Activated B cell treated with CpG ODN at 0.5 μM for 24 hours (primary cell): ENCODE measurements at regions not wholly inside any gene's neighbourhood (a gene's known extent, or its start where the extent isn't known, plus 50 kb on each side); places are given as distances from the start of the nearest gene placed in this dataset.

Source experiments
- ATAC-seq: fragments of 200-7000 bp; cut with Tn5 transposase; one replicate; pipeline ENCODE4 v1.10.0; 2021; ENCODE audit warnings: low read depth, mild to moderate bottlenecking, moderate library complexity
- CTCF ChIA-PET: fragments of 350-600 bp; sonication (Branson Sonifier 250); formaldehyde crosslinking; loops from one replicate; lab custom pipeline; 2021; ENCODE audit warnings: antibody characterized with exemption; lab: Charles Lee
- POLR2A ChIA-PET: fragments of 350-600 bp; sonication (Branson Sonifier 250); formaldehyde crosslinking; loops from one replicate; lab custom pipeline; 2021; ENCODE audit warnings: antibody characterized with exemption; lab: Charles Lee
- DNase-seq: peaks from one replicate; pipeline ENCODE4 v3.0.0; 2022
- H3K27ac Mint-ChIP-seq: one replicate; pipeline ENCODE4 v1.8.0; 2020; ENCODE audit warnings: mixed read lengths
- H3K27me3 Mint-ChIP-seq: one replicate; pipeline ENCODE4 v1.8.0; 2021; ENCODE audit warnings: mixed read lengths
- H3K36me3 Mint-ChIP-seq: one replicate; pipeline ENCODE4 v1.8.0; 2021; ENCODE audit warnings: low read depth, mixed read lengths
- H3K4me1 Mint-ChIP-seq: one replicate; pipeline ENCODE4 v1.8.0; 2021; ENCODE audit warnings: mixed read lengths
- H3K4me3 Mint-ChIP-seq: one replicate; pipeline ENCODE4 v1.8.0; 2020; ENCODE audit warnings: mild to moderate bottlenecking, mixed read lengths
- H3K9me3 Mint-ChIP-seq: one replicate; pipeline ENCODE4 v1.8.0; 2020; ENCODE audit warnings: mixed read lengths
- intact Hi-C: fragments of 100-400 bp; cut with micrococcal nuclease; formaldehyde crosslinking; loops from one replicate; pipeline ENCODE4 v1.15.1; 2024
- TF ChIP-seq, protein P1 (sequence below): fragments of 200-600 bp; IDR thresholded peaks from one replicate; pipeline ENCODE4 v1.8.0; 2022; ENCODE audit warnings: antibody characterized with exemption, mild to moderate bottlenecking

DNA sequence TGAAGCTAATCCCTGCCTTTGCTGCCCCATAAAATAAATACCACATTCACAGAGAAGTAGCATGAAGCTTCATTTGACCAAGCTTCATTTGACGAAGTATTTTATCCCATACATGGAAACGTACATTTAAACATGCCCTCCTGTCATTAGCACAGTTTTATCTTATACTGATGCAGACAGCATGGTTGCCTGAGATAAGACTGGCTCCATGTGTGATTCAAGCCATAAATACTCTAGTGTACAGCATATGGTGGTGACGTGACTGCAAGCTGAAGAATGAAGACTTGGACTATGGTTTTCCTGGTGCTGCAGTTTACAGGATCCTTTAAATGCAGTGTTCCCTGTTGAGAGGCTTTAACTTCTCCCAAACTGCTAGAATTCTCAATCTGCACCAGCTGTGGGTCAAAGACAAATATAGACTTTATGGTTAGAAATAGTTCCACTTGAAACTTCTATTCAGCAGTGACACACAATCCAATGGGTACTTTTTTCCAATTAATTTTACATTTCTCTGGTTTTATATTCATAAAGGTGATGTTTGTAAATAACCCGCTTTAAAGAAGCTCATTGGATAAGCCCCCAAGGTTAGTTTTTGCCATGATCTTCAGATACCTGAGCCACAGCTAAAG, 64.9 kb downstream of the CYB561 start:
- DNase-seq: no peak
- intact Hi-C loops: no loop called here
- Mint-ChIP-seq H3K9me3 (peaks cover 4% of the 10 kb centered on the region), H3K4me3 (no peak overlapping the region), H3K36me3 (peaks cover 9% of the 10 kb centered on the region), H3K27me3 (no peaks in the 10 kb centered on the region), H3K27ac (no peak overlapping the region), H3K4me1 (no peaks in the 10 kb centered on the region)
- ATAC-seq: no peak
- ChIA-PET POLR2A (no interaction called here), CTCF (interaction anchor here (1.6 to 1.8 kb wide), 2 partner anchors 25 to 299 kb away, joined by 4 to 8 read pairs; no protein-coding TSS in a partner anchor)
- TF ChIP-seq, protein P1, sequence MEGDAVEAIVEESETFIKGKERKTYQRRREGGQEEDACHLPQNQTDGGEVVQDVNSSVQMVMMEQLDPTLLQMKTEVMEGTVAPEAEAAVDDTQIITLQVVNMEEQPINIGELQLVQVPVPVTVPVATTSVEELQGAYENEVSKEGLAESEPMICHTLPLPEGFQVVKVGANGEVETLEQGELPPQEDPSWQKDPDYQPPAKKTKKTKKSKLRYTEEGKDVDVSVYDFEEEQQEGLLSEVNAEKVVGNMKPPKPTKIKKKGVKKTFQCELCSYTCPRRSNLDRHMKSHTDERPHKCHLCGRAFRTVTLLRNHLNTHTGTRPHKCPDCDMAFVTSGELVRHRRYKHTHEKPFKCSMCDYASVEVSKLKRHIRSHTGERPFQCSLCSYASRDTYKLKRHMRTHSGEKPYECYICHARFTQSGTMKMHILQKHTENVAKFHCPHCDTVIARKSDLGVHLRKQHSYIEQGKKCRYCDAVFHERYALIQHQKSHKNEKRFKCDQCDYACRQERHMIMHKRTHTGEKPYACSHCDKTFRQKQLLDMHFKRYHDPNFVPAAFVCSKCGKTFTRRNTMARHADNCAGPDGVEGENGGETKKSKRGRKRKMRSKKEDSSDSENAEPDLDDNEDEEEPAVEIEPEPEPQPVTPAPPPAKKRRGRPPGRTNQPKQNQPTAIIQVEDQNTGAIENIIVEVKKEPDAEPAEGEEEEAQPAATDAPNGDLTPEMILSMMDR: no peak

DNA sequence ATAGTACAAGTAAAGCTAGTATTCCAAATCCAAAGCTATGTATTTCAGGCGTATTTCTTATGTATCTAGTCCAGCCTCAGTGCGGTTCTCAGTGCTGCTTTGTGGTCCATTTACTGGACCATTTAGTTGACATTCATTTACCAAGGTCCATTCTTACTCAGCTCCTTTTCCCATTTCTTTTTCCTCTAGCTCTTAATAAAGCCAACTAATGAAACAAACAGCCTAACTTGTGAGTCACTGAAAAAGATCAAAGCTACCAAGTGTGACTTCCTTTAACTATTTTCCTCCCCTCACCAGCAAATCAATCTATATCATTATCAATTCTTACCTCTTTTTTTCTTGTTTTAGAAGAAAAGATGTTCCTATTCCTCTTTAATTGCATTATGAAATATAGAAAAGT, 64.0 kb downstream of the CYB561 start:
- intact Hi-C loops: no loop called here
- CTCF ChIA-PET: interaction anchor here (1.6 to 1.8 kb wide), 2 partner anchors 24 to 300 kb away, joined by 4 to 8 read pairs; no protein-coding TSS in a partner anchor
- Mint-ChIP-seq H3K27ac (no peak overlapping the region), H3K4me1 (no peaks in the 10 kb centered on the region), H3K9me3 (peaks cover 4% of the 10 kb centered on the region), H3K36me3 (peaks cover 9% of the 10 kb centered on the region), H3K27me3 (no peaks in the 10 kb centered on the region), H3K4me3 (no peak overlapping the region)
- POLR2A ChIA-PET: no interaction called here
- no peak for ATAC-seq
- DNase-seq: no peak
- TF ChIP-seq, protein P1: no peak
